LNCaP clone FGC (cell line): ENCODE measurements at regions not wholly inside any gene's neighbourhood (a gene's known extent, or its start where the extent isn't known, plus 50 kb on each side); places are given as distances from the start of the nearest gene placed in this dataset.

ENCODE experiments used
- DNase-seq: peaks from one replicate; pipeline ENCODE4 v3.0.0-alpha.2; 2011; ENCODE audit warnings: low read depth
- H3K4me3 ChIP-seq: 2 replicates; pipeline ENCODE4 v1.5.1; 2011; ENCODE audit warnings: mild to moderate bottlenecking, low read depth, low read length, control low read depth
- TF ChIP-seq, protein P1 (sequence below): IDR thresholded peaks from 2 replicates; pipeline ENCODE4 v1.5.1; 2012; ENCODE audit warnings: mild to moderate bottlenecking; ENCODE audit not compliant: control insufficient read depth, insufficient read depth; ENCODE audit errors: extremely low read depth

GRCh38 chr1:106675558-106675957 lies 380.9 kb upstream of the PRMT6 start:
- DNase-seq = no peak
- TF ChIP-seq, protein P1, sequence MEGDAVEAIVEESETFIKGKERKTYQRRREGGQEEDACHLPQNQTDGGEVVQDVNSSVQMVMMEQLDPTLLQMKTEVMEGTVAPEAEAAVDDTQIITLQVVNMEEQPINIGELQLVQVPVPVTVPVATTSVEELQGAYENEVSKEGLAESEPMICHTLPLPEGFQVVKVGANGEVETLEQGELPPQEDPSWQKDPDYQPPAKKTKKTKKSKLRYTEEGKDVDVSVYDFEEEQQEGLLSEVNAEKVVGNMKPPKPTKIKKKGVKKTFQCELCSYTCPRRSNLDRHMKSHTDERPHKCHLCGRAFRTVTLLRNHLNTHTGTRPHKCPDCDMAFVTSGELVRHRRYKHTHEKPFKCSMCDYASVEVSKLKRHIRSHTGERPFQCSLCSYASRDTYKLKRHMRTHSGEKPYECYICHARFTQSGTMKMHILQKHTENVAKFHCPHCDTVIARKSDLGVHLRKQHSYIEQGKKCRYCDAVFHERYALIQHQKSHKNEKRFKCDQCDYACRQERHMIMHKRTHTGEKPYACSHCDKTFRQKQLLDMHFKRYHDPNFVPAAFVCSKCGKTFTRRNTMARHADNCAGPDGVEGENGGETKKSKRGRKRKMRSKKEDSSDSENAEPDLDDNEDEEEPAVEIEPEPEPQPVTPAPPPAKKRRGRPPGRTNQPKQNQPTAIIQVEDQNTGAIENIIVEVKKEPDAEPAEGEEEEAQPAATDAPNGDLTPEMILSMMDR = no peak
- no peak overlapping the region for H3K4me3 ChIP-seq

- no peak for DNase-seq
- TF ChIP-seq, protein P1 = no peak
- no peak overlapping the region for H3K4me3 ChIP-seq
These were observed 380.5 kb upstream of the PRMT6 start for GRCh38 chr1:106676021-106676420.

- TF ChIP-seq, protein P1 = no peak
- H3K4me3 ChIP-seq = no peak overlapping the region
- DNase-seq = no peak
These were observed 379.3 kb upstream of the PRMT6 start for GRCh38 chr1:106677181-106677580.

- H3K4me3 ChIP-seq = no peak overlapping the region
- TF ChIP-seq, protein P1 = no peak
- no peak for DNase-seq
These were observed 378.8 kb upstream of the PRMT6 start for GRCh38 chr1:106677721-106678120.

- no peak overlapping the region for H3K4me3 ChIP-seq
- peak; percentile 26 for DNase-seq
- TF ChIP-seq, protein P1 = no peak
These were observed 378.0 kb upstream of the PRMT6 start for GRCh38 chr1:106678279-106679050.

DNA sequence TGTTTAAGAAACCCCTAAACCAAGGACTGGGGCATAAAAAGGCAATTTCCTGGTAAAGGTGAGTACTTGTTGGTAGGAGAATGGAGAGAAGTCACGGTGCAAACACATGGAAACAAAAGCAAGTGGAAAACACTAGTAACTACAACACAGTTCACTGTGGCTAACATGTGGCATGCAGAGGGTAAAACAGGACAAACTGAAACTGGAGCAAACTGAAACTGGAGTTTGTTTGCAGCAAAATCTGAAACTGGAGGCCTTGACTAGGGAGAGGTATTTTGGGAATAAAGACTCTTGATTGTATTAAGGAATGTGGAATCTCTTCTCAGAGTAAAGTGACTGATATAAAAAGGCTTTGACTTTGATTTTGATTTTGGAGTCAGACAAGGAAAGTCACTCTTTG lies 376.3 kb upstream of the PRMT6 start:
- H3K4me3 ChIP-seq = no peak overlapping the region
- DNase-seq = no peak
- TF ChIP-seq, protein P1 = no peak
